ENCODE measurements at regions not wholly inside any gene's neighbourhood (a gene's known extent, or its start where the extent isn't known, plus 50 kb on each side); places are given as distances from the start of the nearest gene placed in this dataset.

- Mint-ChIP-seq H3K4me1 (ENCODE audit: low read depth) (no peaks in the 10 kb centered on the region), H3K27ac (no peak overlapping the region), H3K27me3 (ENCODE audit: insufficient read depth) (no peaks in the 10 kb centered on the region; the same call in 1 of the 2 replicates), H3K4me3 (no peak overlapping the region), H3K36me3 (ENCODE audit: low read depth) (no peaks in the 10 kb centered on the region; the same call in 1 of the 2 replicates), H3K9me3 (peaks cover 40% of the 10 kb centered on the region)
- no peak for DNase-seq
- TF ChIP-seq CTCF (IDR thresholded peaks at IDR 0.05) = no peak
Observed at GRCh38 chr12:107501681-107502080, 183.9 kb upstream of the PWP1 start.

GRCh38 chr12:107503129-107503855 is 182.3 kb upstream of the PWP1 start:
- Mint-ChIP-seq H3K36me3 (ENCODE audit: low read depth) (peaks cover 5% of the 10 kb centered on the region; the same call in 1 of the 2 replicates), H3K4me1 (ENCODE audit: low read depth) (no peaks in the 10 kb centered on the region), H3K27ac (no peak overlapping the region), H3K4me3 (no peak overlapping the region), H3K27me3 (ENCODE audit: insufficient read depth) (no peaks in the 10 kb centered on the region; the same call in 1 of the 2 replicates), H3K9me3 (peaks cover 35% of the 10 kb centered on the region)
- no peak for TF ChIP-seq CTCF (IDR thresholded peaks at IDR 0.05)
- DNase-seq = no peak

GRCh38 chr12:107503887-107504885 is 181.4 kb upstream of the PWP1 start:
- Mint-ChIP-seq H3K36me3 (ENCODE audit: low read depth) (peaks cover 5% of the 10 kb centered on the region; the same call in 1 of the 2 replicates), H3K4me3 (no peak overlapping the region), H3K27ac (no peak overlapping the region), H3K4me1 (ENCODE audit: low read depth) (no peaks in the 10 kb centered on the region), H3K9me3 (peaks cover 35% of the 10 kb centered on the region), H3K27me3 (ENCODE audit: insufficient read depth) (no peaks in the 10 kb centered on the region; the same call in none of the 2 replicates)
- DNase-seq = no peak
- no peak for TF ChIP-seq CTCF (IDR thresholded peaks at IDR 0.05)

- no peak overlapping the region for H3K27ac Mint-ChIP-seq
- no peak overlapping the region for H3K4me3 Mint-ChIP-seq
- peaks cover 20% of the 10 kb centered on the region for H3K9me3 Mint-ChIP-seq
- no peak for TF ChIP-seq CTCF (IDR thresholded peaks at IDR 0.05)
- peaks cover 5% of the 10 kb centered on the region; the same call in 1 of the 2 replicates for H3K36me3 Mint-ChIP-seq (ENCODE audit: low read depth)
- H3K27me3 Mint-ChIP-seq (ENCODE audit: insufficient read depth) = no peaks in the 10 kb centered on the region; the same call in 1 of the 2 replicates
- no peaks in the 10 kb centered on the region for H3K4me1 Mint-ChIP-seq (ENCODE audit: low read depth)
- DNase-seq = no peak
Observed at GRCh38 chr12:107509421-107509820, 176.2 kb upstream of the PWP1 start.

- TF ChIP-seq CTCF (IDR thresholded peaks at IDR 0.05) = no peak
- H3K36me3 Mint-ChIP-seq (ENCODE audit: low read depth) = peaks cover 5% of the 10 kb centered on the region; the same call in 1 of the 2 replicates
- no peaks in the 10 kb centered on the region; the same call in 1 of the 2 replicates for H3K27me3 Mint-ChIP-seq (ENCODE audit: insufficient read depth)
- DNase-seq = no peak
- peaks cover 20% of the 10 kb centered on the region for H3K9me3 Mint-ChIP-seq
- no peak overlapping the region for H3K4me3 Mint-ChIP-seq
- no peak overlapping the region for H3K27ac Mint-ChIP-seq
- H3K4me1 Mint-ChIP-seq (ENCODE audit: low read depth) = peaks cover 5% of the 10 kb centered on the region
Observed at GRCh38 chr12:107510211-107510610, 175.4 kb upstream of the PWP1 start.
